ENCODE measurements at regions not wholly inside any gene's neighbourhood (a gene's known extent, or its start where the extent isn't known, plus 50 kb on each side); places are given as distances from the start of the nearest gene placed in this dataset.

DNA sequence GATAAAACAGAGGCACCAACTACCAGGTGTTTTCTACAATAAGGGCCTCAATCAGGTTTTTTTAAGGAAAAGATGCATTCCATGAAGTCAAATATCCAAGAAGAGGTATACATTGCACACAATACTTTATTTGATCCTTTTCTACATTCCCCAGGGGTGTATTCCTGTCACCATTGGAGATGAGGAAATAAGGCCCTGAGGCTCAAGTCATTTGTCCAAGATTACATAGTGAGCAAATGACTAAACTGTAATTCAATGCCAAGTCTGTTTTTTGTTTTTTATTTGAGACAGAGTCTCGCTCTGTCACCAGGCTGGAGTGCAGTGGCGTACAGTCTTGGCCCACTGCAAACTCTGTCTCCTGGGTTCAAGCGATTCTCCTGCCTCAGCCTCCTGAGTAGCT lies 69.2 kb upstream of the CDYL start:
- no peak for TF ChIP-seq EZH2 (IDR thresholded peaks at IDR 0.05; ENCODE audit: insufficient read depth, poor library complexity, severe bottlenecking)
- no peak for TF ChIP-seq EZH2phosphoT487 (IDR thresholded peaks at IDR 0.05; ENCODE audit: insufficient read depth, low read depth)

Data from GM23248 (cell line).